Gastroesophageal sphincter (tissue), 4 donors: ENCODE measurements at regions not wholly inside any gene's neighbourhood (a gene's known extent, or its start where the extent isn't known, plus 50 kb on each side); places are given as distances from the start of the nearest gene placed in this dataset.

ENCODE experiments used
- ATAC-seq: fragments of 150-250 bp; one replicate; pipeline ENCODE4 v1.9.1; 2016; ENCODE audit warnings: mild to moderate bottlenecking, moderate library complexity
- H3K27ac ChIP-seq, 4 donors: fragments of 200-600 bp; sonication (generic) in 3 of 4; 1 replicate in 3 of 4; 2 replicates in 1 of 4; pipeline ENCODE4 v1.5.1; 2016 to 2019
- H3K27me3 ChIP-seq: fragments of 200-600 bp; sonication (generic); one replicate; pipeline ENCODE4 v1.5.1; 2019
- H3K36me3 ChIP-seq, 2 donors: fragments of 200-600 bp; sonication (generic); one replicate each; pipeline ENCODE4 v1.5.1; 2019; ENCODE audit warnings: control low read depth in 1 of 2
- H3K4me1 ChIP-seq, 3 donors: fragments of 200-600 bp; sonication (generic); 1 replicate in 2 of 3; 2 replicates in 1 of 3; pipeline ENCODE4 v1.5.1; 2016 to 2019; ENCODE audit warnings: control low read depth in 2 of 3
- H3K4me3 ChIP-seq, 2 donors: fragments of 200-600 bp; sonication (generic); one replicate each; pipeline ENCODE4 v1.5.1; 2019; ENCODE audit warnings: mild to moderate bottlenecking in 1 of 2, moderate library complexity in 1 of 2
- H3K9me3 ChIP-seq, 3 donors: fragments of 200-600 bp; sonication (generic); one replicate each; pipeline ENCODE4 v1.5.1; 2017 to 2019; ENCODE audit warnings: control low read depth in 2 of 3
- EP300 ChIP-seq: sonication (generic); formaldehyde crosslinking; IDR thresholded peaks from one replicate; pipeline ENCODE4 v1.6.1; 2017; ENCODE audit warnings: antibody characterized with exemption, mild to moderate bottlenecking
- POLR2A ChIP-seq, 2 donors: fragments of 450-650 bp; IDR thresholded peaks; one replicate each; pipeline ENCODE4 v1.6.1; 2017; ENCODE audit warnings: antibody characterized with exemption in 2 of 2, mild to moderate bottlenecking in 2 of 2, moderate library complexity in 1 of 2
- POLR2AphosphoS5 ChIP-seq: sonication (generic); formaldehyde crosslinking; IDR thresholded peaks from one replicate; pipeline ENCODE4 v1.6.1; 2017; ENCODE audit warnings: antibody characterized with exemption
- whole genome bisulfite sequencing, 2 donors: methylation state at CpG; one replicate each; pipeline ENCODE4 v1.1.5; 2018; ENCODE audit warnings: low coverage in 1 of 2; 5-methylcytosine and 5-hydroxymethylcytosine counted together
- TF ChIP-seq, protein P1 (sequence below), 4 experiments: fragments of 200-600 bp in 2 of 4; fragments of 450-650 bp in 2 of 4; sonication (generic) in 1 of 4; IDR thresholded peaks; one replicate each; pipeline ENCODE4 v1.5.1; 2017 to 2019; ENCODE audit warnings: antibody characterized with exemption in 4 of 4, mild to moderate bottlenecking in 2 of 4, moderate library complexity in 2 of 4

DNA sequence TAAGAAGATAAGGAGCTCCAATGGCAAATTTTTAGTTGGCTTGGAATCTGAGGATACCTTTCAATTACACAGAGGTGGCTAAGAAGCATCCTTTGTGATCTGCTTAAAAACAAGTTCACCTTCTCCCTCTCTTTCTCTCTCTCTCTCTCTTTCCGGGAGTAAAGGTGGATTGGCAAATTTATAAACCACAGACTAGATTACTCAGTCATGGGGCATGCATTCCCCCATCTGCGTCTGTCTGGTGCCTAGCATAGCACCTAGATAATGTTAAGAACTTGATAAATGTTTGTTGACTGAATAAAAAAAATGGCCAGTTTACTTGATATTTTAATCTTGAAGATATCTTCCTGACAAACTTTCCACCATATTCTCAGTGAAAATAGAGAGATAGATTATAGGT is 312.3 kb downstream of the CDC5L start:
- TF ChIP-seq EP300 (no peak), POLR2AphosphoS5 (no peak), POLR2A (IDR thresholded peaks at IDR 0.05) (no peak)
- TF ChIP-seq, protein P1, sequence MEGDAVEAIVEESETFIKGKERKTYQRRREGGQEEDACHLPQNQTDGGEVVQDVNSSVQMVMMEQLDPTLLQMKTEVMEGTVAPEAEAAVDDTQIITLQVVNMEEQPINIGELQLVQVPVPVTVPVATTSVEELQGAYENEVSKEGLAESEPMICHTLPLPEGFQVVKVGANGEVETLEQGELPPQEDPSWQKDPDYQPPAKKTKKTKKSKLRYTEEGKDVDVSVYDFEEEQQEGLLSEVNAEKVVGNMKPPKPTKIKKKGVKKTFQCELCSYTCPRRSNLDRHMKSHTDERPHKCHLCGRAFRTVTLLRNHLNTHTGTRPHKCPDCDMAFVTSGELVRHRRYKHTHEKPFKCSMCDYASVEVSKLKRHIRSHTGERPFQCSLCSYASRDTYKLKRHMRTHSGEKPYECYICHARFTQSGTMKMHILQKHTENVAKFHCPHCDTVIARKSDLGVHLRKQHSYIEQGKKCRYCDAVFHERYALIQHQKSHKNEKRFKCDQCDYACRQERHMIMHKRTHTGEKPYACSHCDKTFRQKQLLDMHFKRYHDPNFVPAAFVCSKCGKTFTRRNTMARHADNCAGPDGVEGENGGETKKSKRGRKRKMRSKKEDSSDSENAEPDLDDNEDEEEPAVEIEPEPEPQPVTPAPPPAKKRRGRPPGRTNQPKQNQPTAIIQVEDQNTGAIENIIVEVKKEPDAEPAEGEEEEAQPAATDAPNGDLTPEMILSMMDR (IDR thresholded peaks at IDR 0.05), result no peak
- no peak overlapping the region for H3K27ac ChIP-seq
- ATAC-seq, result no peak
- no peak overlapping the region for H3K4me3 ChIP-seq
- no peaks in the 10 kb centered on the region for H3K9me3 ChIP-seq
- no peaks in the 10 kb centered on the region for H3K27me3 ChIP-seq
- WGBS, 2 donors, result 93% methylated on average over 2 of the region's 2 CpGs
- no peaks in the 10 kb centered on the region for H3K36me3 ChIP-seq
- H3K4me1 ChIP-seq, result no peaks in the 10 kb centered on the region

DNA sequence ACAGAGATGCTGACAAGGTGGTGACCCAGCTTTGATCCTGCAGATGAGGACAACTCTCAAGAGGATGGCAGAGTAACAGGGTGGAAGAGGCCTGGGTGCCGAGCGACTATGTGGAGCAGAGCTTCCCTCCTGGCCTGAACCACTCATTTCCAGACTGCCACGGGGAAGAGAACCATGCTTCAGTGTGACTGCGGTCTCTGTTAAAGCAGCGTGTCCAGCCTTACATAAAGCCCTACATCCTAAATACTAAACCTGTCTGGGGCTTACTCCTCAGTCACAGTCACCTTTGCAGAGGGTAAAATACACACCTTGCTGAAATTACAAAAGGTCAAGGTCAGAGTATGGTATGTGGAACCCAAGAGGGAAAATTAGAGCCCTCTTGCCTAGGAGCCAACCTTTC is 312.9 kb downstream of the CDC5L start:
- H3K9me3 ChIP-seq, result no peaks in the 10 kb centered on the region
- no peak for TF ChIP-seq EP300
- TF ChIP-seq POLR2AphosphoS5, result no peak
- H3K36me3 ChIP-seq, result no peaks in the 10 kb centered on the region
- no peak for ATAC-seq
- H3K27me3 ChIP-seq, result no peaks in the 10 kb centered on the region
- H3K4me1 ChIP-seq, result no peaks in the 10 kb centered on the region
- 96% methylated on average over 5 of the region's 5 CpGs; no CpG with 5 or more reads in 1 of the 2 donors for WGBS, 2 donors
- H3K4me3 ChIP-seq, result no peak overlapping the region
- H3K27ac ChIP-seq, result no peak overlapping the region

DNA sequence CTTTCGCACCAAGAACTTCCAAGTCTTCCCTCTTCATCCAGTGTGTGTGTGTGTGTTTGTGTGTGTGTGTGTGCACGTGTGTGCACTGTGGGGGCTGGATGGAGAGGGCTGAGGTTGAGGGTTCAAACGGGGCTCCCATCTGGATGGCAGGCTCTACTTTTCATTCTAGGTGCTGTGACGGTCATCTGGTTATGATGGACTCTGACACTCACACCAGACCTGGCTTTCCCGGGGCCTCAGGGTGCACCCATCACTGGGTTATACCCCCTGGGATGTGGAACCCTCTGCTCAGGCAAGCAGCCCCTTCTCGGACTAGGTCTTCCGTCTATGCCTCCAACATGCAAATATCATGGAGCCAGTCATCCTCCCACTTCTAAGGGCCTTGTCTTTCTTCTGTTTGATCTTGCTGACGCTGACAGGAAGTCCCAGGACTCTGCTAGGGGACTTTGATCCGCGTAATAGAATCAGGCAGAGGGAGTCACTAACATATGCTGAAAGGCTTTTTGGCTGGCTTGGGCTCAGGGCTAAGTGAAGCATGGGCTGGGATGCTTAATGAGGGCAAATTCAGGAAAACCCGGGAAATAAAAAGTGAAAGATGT is 313.6 kb downstream of the CDC5L start:
- Histone ChIP-seq H3K4me1 (no peaks in the 10 kb centered on the region), H3K27ac (no peak overlapping the region), H3K27me3 (no peaks in the 10 kb centered on the region), H3K9me3 (no peaks in the 10 kb centered on the region), H3K36me3 (no peaks in the 10 kb centered on the region), H3K4me3 (no peak overlapping the region)
- WGBS, 2 donors, result 76% methylated on average over 5 of the region's 11 CpGs; no CpG with 5 or more reads in 1 of the 2 donors
- no peak for TF ChIP-seq POLR2AphosphoS5
- TF ChIP-seq POLR2A (IDR thresholded peaks at IDR 0.05), result no peak
- TF ChIP-seq EP300, result no peak
- TF ChIP-seq, protein P1 (IDR thresholded peaks at IDR 0.05), result no peak
- no peak for ATAC-seq

DNA sequence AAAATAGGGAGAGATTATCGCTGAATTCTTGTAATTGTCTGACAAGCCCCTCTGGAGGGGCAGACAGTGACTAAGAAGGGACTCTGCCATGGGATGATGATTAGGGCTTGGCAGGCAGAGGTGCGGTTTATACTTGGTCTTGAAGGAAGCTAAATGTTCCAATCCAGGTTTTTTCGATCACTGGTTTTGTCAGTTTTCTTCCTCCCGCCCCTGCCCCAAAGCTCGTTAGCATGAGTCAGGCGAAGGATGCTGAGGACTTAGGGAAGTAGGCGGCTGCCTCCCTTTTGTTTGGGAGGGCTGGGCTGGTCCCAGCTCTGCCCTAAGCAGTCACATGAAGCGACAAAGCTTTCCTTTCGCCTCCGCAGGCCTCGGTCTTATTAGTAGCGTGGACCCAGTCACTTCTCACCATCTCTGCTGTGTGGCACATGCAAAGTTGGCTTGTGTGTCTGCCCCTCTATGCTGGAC is 314.2 kb downstream of the CDC5L start:
- no peak overlapping the region for H3K27ac ChIP-seq
- no peak for TF ChIP-seq EP300
- TF ChIP-seq, protein P1 (IDR thresholded peaks at IDR 0.05), result no peak
- no peaks in the 10 kb centered on the region for H3K4me1 ChIP-seq
- H3K9me3 ChIP-seq, result no peaks in the 10 kb centered on the region
- no peaks in the 10 kb centered on the region for H3K27me3 ChIP-seq
- ATAC-seq, result no peak
- H3K4me3 ChIP-seq, result no peak overlapping the region
- no peaks in the 10 kb centered on the region for H3K36me3 ChIP-seq
- 85 to 93% methylated on average over 8 to 11 of the region's 12 CpGs for WGBS, 2 donors

DNA sequence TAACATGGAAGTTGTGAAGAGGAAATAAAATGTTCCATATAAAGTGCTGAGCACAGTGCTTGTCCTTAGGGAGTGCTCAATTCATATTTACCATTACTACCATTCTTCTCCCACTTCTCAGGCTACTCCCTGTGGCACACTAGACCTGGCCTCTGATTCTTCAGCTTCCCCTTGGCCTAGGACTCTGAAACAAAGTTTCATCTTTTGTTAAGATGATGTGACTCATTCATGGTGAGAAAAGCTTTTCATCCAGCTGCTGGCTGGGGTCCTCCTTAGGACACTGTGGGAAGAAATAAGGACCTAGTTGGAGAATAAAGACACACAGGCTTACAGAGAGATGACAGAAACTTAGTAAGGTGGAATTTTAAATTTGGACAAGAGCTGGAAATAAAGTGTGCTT is 314.8 kb downstream of the CDC5L start:
- Histone ChIP-seq H3K36me3 (no peaks in the 10 kb centered on the region), H3K27ac (no peak overlapping the region), H3K4me1 (no peaks in the 10 kb centered on the region), H3K27me3 (no peaks in the 10 kb centered on the region), H3K4me3 (no peak overlapping the region), H3K9me3 (no peaks in the 10 kb centered on the region)
- no peak for ATAC-seq
- TF ChIP-seq, protein P1 (IDR thresholded peaks at IDR 0.05), result no peak
- TF ChIP-seq POLR2AphosphoS5 (no peak), EP300 (no peak), POLR2A (IDR thresholded peaks at IDR 0.05) (no peak)
